ENCODE measurements at regions not wholly inside any gene's neighbourhood (a gene's known extent, or its start where the extent isn't known, plus 50 kb on each side); places are given as distances from the start of the nearest gene placed in this dataset.
"Not testable (repeated sequence)": the region's sequence is repeated elsewhere in the genome, so short reads cannot be mapped to it uniquely, and the experiment has no call there.

- DNase-seq; H3K4me3 ChIP-seq (ENCODE audit: low read depth, low read length): not testable (repeated sequence)
Measured at GRCh38 chr7:16249204-16249603, 172.1 kb downstream of the CRPPA start.

GRCh38 chr7:16248556-16248955 is 172.8 kb downstream of the CRPPA start:
- H3K4me3 ChIP-seq (ENCODE audit: low read depth, low read length); DNase-seq; H3K27ac ChIP-seq; H3K36me3 ChIP-seq (replicated peaks); H3K27me3 ChIP-seq (replicated peaks); in situ Hi-C loops (cut with HindIII; ENCODE audit: low pct_ligation_motif_present, low sequenced_read_pairs): not testable (repeated sequence)

More at GRCh38 chr7:16249204-16249603, 172.1 kb downstream of the CRPPA start:
- H3K27ac ChIP-seq; in situ Hi-C loops (cut with HindIII; ENCODE audit: low pct_ligation_motif_present, low sequenced_read_pairs); H3K27me3 ChIP-seq (replicated peaks); H3K36me3 ChIP-seq (replicated peaks): not testable (repeated sequence)

DNA sequence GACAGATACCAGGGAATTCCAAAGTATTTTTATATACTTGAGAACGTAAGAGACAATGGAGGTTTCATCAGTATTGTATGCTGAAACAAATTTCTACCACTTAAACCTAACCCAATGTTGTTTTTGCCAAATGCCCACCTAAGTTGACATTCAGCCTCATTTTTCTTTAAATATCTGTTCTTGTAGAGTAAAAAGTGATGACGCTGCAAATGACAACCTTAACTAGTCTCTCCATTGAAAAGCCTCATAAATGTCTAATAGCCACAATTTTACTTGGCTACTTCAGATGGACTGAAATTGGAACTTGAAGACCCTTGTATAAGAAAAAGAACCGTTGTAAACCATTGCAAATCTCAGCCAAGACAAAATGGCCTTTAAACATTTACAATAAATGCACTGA is 176.9 kb downstream of the CRPPA start:
- no peak overlapping the region for H3K27ac ChIP-seq
- no peaks in the 10 kb centered on the region for H3K27me3 ChIP-seq (replicated peaks)
- H3K4me3 ChIP-seq (ENCODE audit: low read depth, low read length) = no peak overlapping the region
- H3K36me3 ChIP-seq (replicated peaks) = no peaks in the 10 kb centered on the region
- TF ChIP-seq CTCF (IDR thresholded peaks at IDR 0.05; ENCODE audit: low read depth, low read length, missing control alignments) = no peak
- DNase-seq = no peak
- in situ Hi-C loops (cut with HindIII; ENCODE audit: low pct_ligation_motif_present, low sequenced_read_pairs) = no loop called here

- in situ Hi-C loops (cut with HindIII; ENCODE audit: low pct_ligation_motif_present, low sequenced_read_pairs) = no loop called here
- H3K36me3 ChIP-seq (replicated peaks) = no peaks in the 10 kb centered on the region
- no peaks in the 10 kb centered on the region for H3K27me3 ChIP-seq (replicated peaks)
- DNase-seq = no peak
- TF ChIP-seq CTCF (IDR thresholded peaks at IDR 0.05; ENCODE audit: low read depth, low read length, missing control alignments) = no peak
- H3K27ac ChIP-seq = no peak overlapping the region
- H3K4me3 ChIP-seq (ENCODE audit: low read depth, low read length) = no peak overlapping the region
Measured at GRCh38 chr7:16242920-16243319, 178.4 kb downstream of the CRPPA start.

GRCh38 chr7:16241017-16241416 is 180.3 kb downstream of the CRPPA start:
- in situ Hi-C loops (cut with HindIII; ENCODE audit: low pct_ligation_motif_present, low sequenced_read_pairs) = no loop called here
- Histone ChIP-seq H3K27ac (no peak overlapping the region), H3K27me3 (replicated peaks) (no peaks in the 10 kb centered on the region), H3K4me3 (ENCODE audit: low read depth, low read length) (no peak overlapping the region), H3K36me3 (replicated peaks) (no peaks in the 10 kb centered on the region)
- TF ChIP-seq CTCF (IDR thresholded peaks at IDR 0.05; ENCODE audit: low read depth, low read length, missing control alignments) = no peak
- no peak for DNase-seq

DNA sequence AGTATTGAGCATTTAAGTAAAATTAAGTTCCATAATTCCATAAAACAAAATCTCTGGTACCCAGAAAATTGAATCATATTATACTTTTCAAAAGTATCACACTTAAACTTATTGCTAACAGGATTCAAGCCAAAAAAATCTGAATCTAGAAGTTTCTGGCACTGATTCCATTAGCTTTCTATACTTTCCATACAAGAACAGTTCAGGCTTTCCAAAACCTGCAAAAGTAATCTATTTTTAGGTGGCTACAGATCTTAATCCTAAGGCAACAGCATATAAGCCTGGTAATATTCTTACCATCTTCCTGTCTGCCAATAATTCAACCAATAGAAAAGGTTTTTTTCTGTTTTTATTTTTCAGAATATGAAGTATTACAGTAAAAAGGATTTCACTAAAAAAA is 185.0 kb downstream of the CRPPA start:
- no peak for DNase-seq
- in situ Hi-C loops (cut with HindIII; ENCODE audit: low pct_ligation_motif_present, low sequenced_read_pairs) = no loop called here
- H3K4me3 ChIP-seq (ENCODE audit: low read depth, low read length) = no peak overlapping the region
- H3K27ac ChIP-seq = no peak overlapping the region
- no peak for TF ChIP-seq CTCF (IDR thresholded peaks at IDR 0.05; ENCODE audit: low read depth, low read length, missing control alignments)
- no peaks in the 10 kb centered on the region for H3K36me3 ChIP-seq (replicated peaks)
- H3K27me3 ChIP-seq (replicated peaks) = no peaks in the 10 kb centered on the region
